ENCODE measurements at regions not wholly inside any gene's neighbourhood (a gene's known extent, or its start where the extent isn't known, plus 50 kb on each side); places are given as distances from the start of the nearest gene placed in this dataset.

GRCh38 chr5:94024620-94025019 is 283.2 kb upstream of the POU5F2 start:
- TF ChIP-seq EZH2 (IDR thresholded peaks at IDR 0.05; ENCODE audit: insufficient read depth, poor library complexity, severe bottlenecking): no peak
- no peak for TF ChIP-seq EZH2phosphoT487 (IDR thresholded peaks at IDR 0.05; ENCODE audit: insufficient read depth, low read depth)

Measured in GM23248 (cell line).